H1 (cell line): ENCODE measurements at regions not wholly inside any gene's neighbourhood (a gene's known extent, or its start where the extent isn't known, plus 50 kb on each side); places are given as distances from the start of the nearest gene placed in this dataset.

Source experiments
- CTCF ChIA-PET: fragments of 300-600 bp; sonication (Branson Sonifier 250); formaldehyde crosslinking; loops from one replicate; lab custom pipeline; 2021; ENCODE audit not compliant: partially characterized antibody; lab: Charles Lee
- POLR2A ChIA-PET: fragments of 300-600 bp; sonication (Branson Sonifier 250); formaldehyde crosslinking; loops from one replicate; lab custom pipeline; 2021; ENCODE audit warnings: inconsistent platforms; ENCODE audit not compliant: partially characterized antibody; lab: Charles Lee
- DNase-seq, 2 experiments: peaks; one replicate each; pipeline versions ENCODE4 v3.0.0 to v3.0.0-alpha.2; 2010 to 2022; ENCODE audit warnings: low spot score in 2 of 2, low read depth in 1 of 2, mixed read lengths in 1 of 2
- FAIRE-seq: peaks from 2 replicates; lab custom pipeline; 2011; peaks lifted over from hg19 to GRCh38; lab: Jason Lieb, UNC
- H2AFZ ChIP-seq: 2 replicates; pipeline ENCODE4 v1.8.1; 2012; ENCODE audit warnings: low read length, inconsistent platforms
- H2AK5ac ChIP-seq: 2 replicates; pipeline ENCODE4 v1.6.1; 2013; ENCODE audit warnings: low read depth, low read length
- H2BK120ac ChIP-seq: replicated peaks from 2 replicates; pipeline ENCODE3; 2013; ENCODE audit warnings: low read depth, low read length, inconsistent platforms
- H2BK12ac ChIP-seq: 2 replicates; pipeline ENCODE4 v1.6.1; 2013; ENCODE audit warnings: low read depth, low read length
- H2BK15ac ChIP-seq: 2 replicates; pipeline ENCODE4 v1.6.1; 2013; ENCODE audit warnings: low read length
- H2BK20ac ChIP-seq: 2 replicates; pipeline ENCODE4 v1.6.1; 2013; ENCODE audit warnings: low read length
- H2BK5ac ChIP-seq: 2 replicates; pipeline ENCODE4 v1.6.1; 2013; ENCODE audit warnings: low read depth, low read length
- H3K14ac ChIP-seq: 2 replicates; pipeline ENCODE4 v1.6.1; 2013; ENCODE audit warnings: inconsistent platforms; ENCODE audit not compliant: insufficient read length
- H3K18ac ChIP-seq: 2 replicates; pipeline ENCODE4 v1.6.1; 2013; ENCODE audit warnings: low read length; ENCODE audit errors: extremely low read depth
- H3K23ac ChIP-seq: 2 replicates; pipeline ENCODE4 v1.6.1; 2013; ENCODE audit warnings: inconsistent platforms; ENCODE audit not compliant: insufficient read length
- H3K23me2 ChIP-seq: 2 replicates; pipeline ENCODE4 v1.6.1; 2013; ENCODE audit warnings: low read depth, low read length
- H3K27ac ChIP-seq: 2 replicates; pipeline ENCODE4 v1.6.1; 2011; ENCODE audit warnings: low read depth, low read length, inconsistent platforms
- H3K27me3 ChIP-seq, 4 experiments: replicated peaks in 1 of 4; 1 replicate in 1 of 4; 2 replicates in 3 of 4; pipeline versions ENCODE4 v1.6.1 to v1.8.1; 2011 to 2013; ENCODE audit warnings: low read length in 3 of 4, mild to moderate bottlenecking in 3 of 4, inconsistent platforms in 2 of 4, mixed read lengths in 2 of 4, moderate library complexity in 1 of 4; ENCODE audit not compliant: control insufficient read depth in 3 of 4, insufficient read depth in 3 of 4; ENCODE audit errors: extremely low read depth in 1 of 4
- H3K36me3 ChIP-seq, 4 experiments: 2 replicates each; pipeline versions ENCODE4 v1.6.1 to v1.8.1; 2011 to 2013; ENCODE audit warnings: mild to moderate bottlenecking in 4 of 4, low read length in 3 of 4, moderate library complexity in 2 of 4, control low read depth in 1 of 4, inconsistent platforms in 1 of 4; ENCODE audit not compliant: insufficient read depth in 4 of 4, control insufficient read depth in 2 of 4
- H3K4ac ChIP-seq: replicated peaks from 2 replicates; pipeline ENCODE3; 2013; ENCODE audit warnings: low read length, low read depth, mixed read lengths, inconsistent platforms; ENCODE audit not compliant: insufficient read length
- H3K4me1 ChIP-seq, 4 experiments: replicated peaks in 1 of 4; 1 replicate in 1 of 4; 2 replicates in 3 of 4; pipeline versions ENCODE4 v1.6.1 to v1.8.1; 2011 to 2013; ENCODE audit warnings: low read length in 3 of 4, inconsistent platforms in 2 of 4, mixed read lengths in 1 of 4; ENCODE audit not compliant: insufficient read depth in 4 of 4, control insufficient read depth in 3 of 4
- H3K4me2 ChIP-seq, 2 experiments: 2 replicates each; pipeline versions ENCODE4 v1.6.1 to v1.8.1; 2011 to 2013; ENCODE audit warnings: low read depth in 2 of 2, low read length in 2 of 2, control low read depth in 1 of 2, inconsistent platforms in 1 of 2, mild to moderate bottlenecking in 1 of 2; ENCODE audit not compliant: insufficient read depth in 1 of 2
- H3K4me3 ChIP-seq, 4 experiments: fragments of 200-600, 300-600 bp in 1 of 4; sonication (generic), shearing (Covaris generic), sonication (Bioruptor Twin) in 1 of 4; 2 replicates each; pipeline versions ENCODE4 v1.5.1 to v1.8.1; 2011 to 2016; ENCODE audit warnings: low read length in 4 of 4, low read depth in 3 of 4, control low read depth in 2 of 4, inconsistent platforms in 2 of 4, mild to moderate bottlenecking in 2 of 4, mixed read lengths in 1 of 4, moderate library complexity in 1 of 4; ENCODE audit not compliant: insufficient read depth in 2 of 4; ENCODE audit errors: extremely low read depth in 1 of 4
- H3K56ac ChIP-seq: replicated peaks from 2 replicates; pipeline ENCODE3; 2013; ENCODE audit warnings: low read depth, mild to moderate bottlenecking, mixed read lengths, low read length, inconsistent platforms; ENCODE audit not compliant: insufficient read length
- H3K79me1 ChIP-seq: 2 replicates; pipeline ENCODE4 v1.6.1; 2013; ENCODE audit warnings: low read depth, low read length, control low read depth
- H3K79me2 ChIP-seq, 2 experiments: 2 replicates each; pipeline versions ENCODE4 v1.6.1 to v1.8.1; 2012 to 2013; ENCODE audit warnings: low read length in 2 of 2, mild to moderate bottlenecking in 2 of 2, inconsistent platforms in 1 of 2; ENCODE audit not compliant: insufficient read depth in 2 of 2, control insufficient read depth in 1 of 2
- H3K9ac ChIP-seq, 4 experiments: replicated peaks in 1 of 4; 1 replicate in 1 of 4; 2 replicates in 3 of 4; pipeline versions ENCODE4 v1.6.1 to v1.8.1; 2011 to 2013; ENCODE audit warnings: low read depth in 3 of 4, low read length in 3 of 4, control low read depth in 2 of 4, mild to moderate bottlenecking in 2 of 4, moderate library complexity in 2 of 4, inconsistent platforms in 1 of 4; ENCODE audit errors: extremely low read depth in 1 of 4
- H3K9me3 ChIP-seq, 2 experiments: 2 replicates each; pipeline versions ENCODE4 v1.6.1 to v1.8.1; 2012 to 2013; ENCODE audit warnings: mild to moderate bottlenecking in 2 of 2, moderate library complexity in 2 of 2, control low read depth in 1 of 2, inconsistent platforms in 1 of 2, low read depth in 1 of 2, low read length in 1 of 2, mixed read lengths in 1 of 2; ENCODE audit not compliant: insufficient read depth in 2 of 2
- H4K20me1 ChIP-seq, 2 experiments: replicated peaks in 1 of 2; 2 replicates each; pipeline versions ENCODE3 to v1.8.1; 2011 to 2013; ENCODE audit warnings: inconsistent platforms in 2 of 2, low read length in 2 of 2, mild to moderate bottlenecking in 1 of 2; ENCODE audit not compliant: insufficient read depth in 2 of 2, control insufficient read depth in 1 of 2
- H4K5ac ChIP-seq: 2 replicates; pipeline ENCODE4 v1.6.1; 2013; ENCODE audit warnings: low read length, low read depth, mixed read lengths, inconsistent platforms; ENCODE audit not compliant: insufficient read length
- H4K8ac ChIP-seq: 2 replicates; pipeline ENCODE4 v1.8.0; 2013; ENCODE audit warnings: mild to moderate bottlenecking, moderate library complexity, low read length, inconsistent platforms; ENCODE audit not compliant: insufficient read depth; ENCODE audit errors: extremely low read depth
- H4K91ac ChIP-seq: replicated peaks from 2 replicates; pipeline ENCODE3; 2013; ENCODE audit warnings: low read length, mixed read lengths, inconsistent platforms; ENCODE audit not compliant: insufficient read length
- CBX5 ChIP-seq: fragments of 300-800, 300-1000 bp; sonication (generic); IDR thresholded peaks from 2 replicates; pipeline ENCODE4 v1.7.1; 2016; ENCODE audit warnings: antibody characterized with exemption, low read length, low read depth
- CBX8 ChIP-seq: fragments of 300-800, 300-1000 bp; sonication (generic); IDR thresholded peaks from 2 replicates; pipeline ENCODE4 v1.7.1; 2016; ENCODE audit warnings: low read depth, low read length, borderline replicate concordance
- CTBP2 ChIP-seq: IDR thresholded peaks from 2 replicates; pipeline ENCODE4 v1.7.0; 2011; ENCODE audit warnings: borderline replicate concordance, mild to moderate bottlenecking, moderate library complexity, mixed read lengths, low read length; ENCODE audit not compliant: insufficient read depth, insufficient read length
- HDAC6 ChIP-seq: IDR thresholded peaks from one replicate; pipeline ENCODE4 v1.7.1; 2012; ENCODE audit warnings: low read depth, mild to moderate bottlenecking, inconsistent platforms, low read length, moderate library complexity
- JUND ChIP-seq: IDR thresholded peaks from 2 replicates; pipeline ENCODE4 v1.6.1; 2011; ENCODE audit warnings: mild to moderate bottlenecking, improper control_type of control experiment, low read length
- NANOG ChIP-seq: IDR thresholded peaks from 2 replicates; pipeline ENCODE4 v1.6.1; 2011; ENCODE audit warnings: low read length, low read depth, mild to moderate bottlenecking, inconsistent platforms; ENCODE audit not compliant: insufficient read depth, poor library complexity, severe bottlenecking
- RXRA ChIP-seq: IDR thresholded peaks from 2 replicates; pipeline ENCODE4 v1.6.1; 2011; ENCODE audit warnings: low read depth, mild to moderate bottlenecking, low read length, moderate library complexity; ENCODE audit not compliant: insufficient read depth
- SIRT6 ChIP-seq: IDR thresholded peaks from one replicate; pipeline ENCODE4 v1.7.1; 2012; ENCODE audit warnings: low read length, inconsistent platforms
- SUZ12 ChIP-seq: fragments of 200-600 bp; sonication (generic); IDR thresholded peaks from 2 replicates; pipeline ENCODE4 v1.6.1; 2012; ENCODE audit warnings: mild to moderate bottlenecking, inconsistent platforms, low read length, moderate library complexity, mixed read lengths
- TEAD4 ChIP-seq: IDR thresholded peaks from 2 replicates; pipeline ENCODE4 v1.6.1; 2012; ENCODE audit warnings: low read depth, low read length, inconsistent platforms, mixed read lengths
- ZNF274 ChIP-seq: IDR thresholded peaks from 2 replicates; pipeline ENCODE4 v1.7.0; 2012; ENCODE audit warnings: low read length, borderline replicate concordance; ENCODE audit errors: extremely low read depth
- WGBS, 2 experiments: shearing (Covaris generic) in 1 of 2; methylation state at CpG; one replicate each; pipeline versions ENCODE4 v1.1.6 to v1.1.7; 2013 to 2015; ENCODE audit warnings: low lambda C conversion rate in 2 of 2, mixed read lengths in 2 of 2, inconsistent platforms in 1 of 2, low coverage in 1 of 2, missing lambda C conversion rate in 1 of 2; ENCODE audit not compliant: insufficient replicate concordance in 2 of 2, insufficient coverage in 1 of 2, insufficient read length in 1 of 2; ENCODE audit errors: extremely low coverage in 1 of 2, missing lambda C conversion rate in 1 of 2; 5-methylcytosine and 5-hydroxymethylcytosine counted together

- WGBS, 2 experiments: 85% methylated on average over 8 of the region's 8 CpGs; no CpG with 5 or more reads in 1 of the 2 experiments
- Histone ChIP-seq H2AFZ (no peak overlapping the region), H3K4me2 (no peak overlapping the region), H3K4me3 (no peak overlapping the region), H3K4ac (no peak overlapping the region), H2BK20ac (0 out of 2 replicates have a peak overlapping the region, but pooled peaks have one; percentile 3), H3K36me3 (no peaks in the 10 kb centered on the region), H3K9ac (no peak overlapping the region), H3K79me2 (no peaks in the 10 kb centered on the region), H2BK120ac (no peak overlapping the region), H4K91ac (no peak overlapping the region), H3K23ac (no peak overlapping the region), H2BK5ac (no peak overlapping the region), H3K18ac (no peak overlapping the region), H2AK5ac (no peak overlapping the region), H4K5ac (no peak overlapping the region), H3K56ac (no peak overlapping the region), H3K4me1 (no peaks in the 10 kb centered on the region), H2BK15ac (no peak overlapping the region), H3K23me2 (no peaks in the 10 kb centered on the region), H4K8ac (no peak overlapping the region), H3K27me3 (no peaks in the 10 kb centered on the region; a peak in 1 of 7 replicates), H3K9me3 (peaks cover 0 to 2% of the 10 kb centered on the region in 2 experiments; a peak in 1 of 4 replicates), H4K20me1 (no peaks in the 10 kb centered on the region), H2BK12ac (no peak overlapping the region), H3K79me1 (no peaks in the 10 kb centered on the region), H3K14ac (no peak overlapping the region), H3K27ac (no peak overlapping the region)
- FAIRE-seq (no peak), DNase-seq (no peak)
- ChIA-PET POLR2A (interaction anchor here (1.2 kb wide), 1 partner anchor 11 kb away, joined by 4 read pairs; no protein-coding TSS in a partner anchor), CTCF (interaction anchor here (0.5 to 1.1 kb wide), 3 partner anchors 11 to 272 kb away, joined by 3 to 4 read pairs (median 3); no protein-coding TSS in a partner anchor)
- TF ChIP-seq RXRA: no peak
- TF ChIP-seq SUZ12: no peak
- no peak for TF ChIP-seq NANOG
- TF ChIP-seq SIRT6: no peak
- no peak for TF ChIP-seq CTBP2
- no peak for TF ChIP-seq HDAC6
- TF ChIP-seq JUND: no peak
- TF ChIP-seq CBX8: no peak
- TF ChIP-seq TEAD4: no peak
- no peak for TF ChIP-seq ZNF274
- no peak for TF ChIP-seq CBX5
Observed at GRCh38 chr12:75783093-75783877, 248.3 kb downstream of the PHLDA1 start.
